NT2/D1 (cell line): ENCODE measurements at regions not wholly inside any gene's neighbourhood (a gene's known extent, or its start where the extent isn't known, plus 50 kb on each side); places are given as distances from the start of the nearest gene placed in this dataset.

Experiments used
- DNase-seq: peaks from one replicate; pipeline ENCODE4 v3.0.0-alpha.2; 2011; ENCODE audit warnings: low read depth, low spot score
- H3K27me3 ChIP-seq: 2 replicates; pipeline ENCODE4 v1.6.0; 2011; ENCODE audit warnings: mild to moderate bottlenecking; ENCODE audit not compliant: insufficient read length, insufficient read depth
- H3K36me3 ChIP-seq: 2 replicates; pipeline ENCODE4 v1.6.1; 2011; ENCODE audit warnings: mild to moderate bottlenecking, low read length, mixed read lengths; ENCODE audit not compliant: insufficient read depth, insufficient read length
- H3K4me1 ChIP-seq: 2 replicates; pipeline ENCODE4 v1.5.1; 2011; ENCODE audit not compliant: insufficient read depth, insufficient read length
- H3K4me3 ChIP-seq: 2 replicates; pipeline ENCODE4 v1.5.1; 2011; ENCODE audit warnings: low read depth; ENCODE audit not compliant: insufficient read length
- H3K9ac ChIP-seq: 2 replicates; pipeline ENCODE4 v1.6.0; 2011; ENCODE audit warnings: low read depth; ENCODE audit not compliant: insufficient read length
- H3K9me3 ChIP-seq: 2 replicates; pipeline ENCODE4 v1.5.1; 2011; ENCODE audit warnings: mild to moderate bottlenecking, low read length; ENCODE audit not compliant: insufficient read depth
- SUZ12 ChIP-seq: IDR thresholded peaks from 2 replicates; pipeline ENCODE4 v1.6.1; 2011; ENCODE audit not compliant: insufficient read length, insufficient read depth; ENCODE audit errors: extremely low read depth
- YY1 ChIP-seq: IDR thresholded peaks from 2 replicates; pipeline ENCODE4 v1.6.1; 2011; ENCODE audit not compliant: insufficient read length, insufficient read depth
- ZNF274 ChIP-seq: IDR thresholded peaks from 2 replicates; pipeline ENCODE4 v1.6.1; 2011; ENCODE audit warnings: mild to moderate bottlenecking, low read depth, low read length

- TF ChIP-seq ZNF274 (no peak), YY1 (no peak)
- Histone ChIP-seq H3K4me1 (peaks cover 13% of the 10 kb centered on the region), H3K27me3 (no peaks in the 10 kb centered on the region), H3K4me3 (no peak overlapping the region), H3K36me3 (no peaks in the 10 kb centered on the region), H3K9ac (no peak overlapping the region), H3K9me3 (peaks cover 6% of the 10 kb centered on the region; the same call in 1 of the 2 replicates)
- DNase-seq, result no peak
Measured at GRCh38 chr2:128549646-128550260, 231.1 kb upstream of the HS6ST1 start.

DNA sequence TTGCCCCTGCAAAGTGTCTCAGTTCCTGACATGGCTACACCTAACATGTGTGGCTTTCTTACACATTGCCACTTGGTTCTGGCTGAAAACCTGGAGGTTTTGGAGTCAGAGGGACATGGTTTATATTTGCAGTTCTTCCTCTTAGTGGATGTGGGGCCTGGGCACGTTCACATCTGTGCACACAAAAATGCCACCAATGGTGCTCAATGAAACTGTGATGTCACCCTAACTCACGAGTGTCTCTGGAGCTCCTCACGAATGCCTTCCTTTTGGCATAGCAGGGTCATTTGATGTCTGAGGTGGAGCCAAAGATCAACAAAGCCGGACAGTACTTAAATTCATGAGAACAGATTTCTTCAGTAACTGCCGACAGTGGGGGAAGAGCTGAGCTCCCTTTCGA is 231.7 kb upstream of the HS6ST1 start:
- DNase-seq, result no peak
- H3K4me3 ChIP-seq, result no peak overlapping the region
- H3K9me3 ChIP-seq, result peaks cover 6% of the 10 kb centered on the region; the same call in 1 of the 2 replicates
- H3K36me3 ChIP-seq, result no peaks in the 10 kb centered on the region
- no peaks in the 10 kb centered on the region for H3K27me3 ChIP-seq
- TF ChIP-seq SUZ12 (no peak), ZNF274 (no peak), YY1 (no peak)
- H3K4me1 ChIP-seq, result peaks cover 9% of the 10 kb centered on the region
- H3K9ac ChIP-seq, result no peak overlapping the region

DNA sequence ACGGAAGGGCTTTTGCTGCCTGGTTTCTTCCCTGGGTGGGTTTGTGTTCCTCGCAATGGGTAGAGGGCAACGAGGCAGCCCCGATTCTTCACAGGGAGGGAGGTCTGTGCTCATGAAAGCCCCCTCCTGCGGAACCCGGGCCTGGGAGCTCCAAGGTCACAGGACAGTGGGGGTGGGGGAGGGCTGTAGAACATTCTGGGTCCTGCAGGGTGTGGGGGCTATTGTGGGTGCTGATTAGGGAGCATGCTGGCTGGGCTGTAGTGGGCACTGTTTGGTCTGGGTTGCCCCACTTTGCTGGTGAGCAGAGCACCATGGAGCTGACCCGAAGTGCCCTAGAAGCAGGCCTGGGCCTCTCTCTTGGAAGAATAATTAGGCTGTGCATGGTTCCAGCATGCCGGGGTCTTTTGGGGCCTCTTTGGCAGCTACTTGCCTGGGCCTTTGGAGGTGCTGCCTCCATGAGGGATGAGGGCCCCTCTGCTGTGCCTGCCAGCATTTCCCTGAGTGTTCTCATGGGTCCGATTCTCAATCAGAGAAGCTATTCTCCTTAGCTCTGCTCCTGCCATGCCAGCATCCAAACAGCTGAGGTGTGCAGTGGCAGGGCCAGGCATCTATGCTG is 232.2 kb upstream of the HS6ST1 start:
- no peaks in the 10 kb centered on the region for H3K27me3 ChIP-seq
- H3K36me3 ChIP-seq, result no peaks in the 10 kb centered on the region
- no peak overlapping the region for H3K9ac ChIP-seq
- H3K4me3 ChIP-seq, result no peak overlapping the region
- H3K9me3 ChIP-seq, result peaks cover 6% of the 10 kb centered on the region; the same call in 1 of the 2 replicates
- DNase-seq, result no peak
- peaks cover 9% of the 10 kb centered on the region for H3K4me1 ChIP-seq
- TF ChIP-seq ZNF274, result no peak
- TF ChIP-seq SUZ12, result no peak
- TF ChIP-seq YY1, result no peak

DNA sequence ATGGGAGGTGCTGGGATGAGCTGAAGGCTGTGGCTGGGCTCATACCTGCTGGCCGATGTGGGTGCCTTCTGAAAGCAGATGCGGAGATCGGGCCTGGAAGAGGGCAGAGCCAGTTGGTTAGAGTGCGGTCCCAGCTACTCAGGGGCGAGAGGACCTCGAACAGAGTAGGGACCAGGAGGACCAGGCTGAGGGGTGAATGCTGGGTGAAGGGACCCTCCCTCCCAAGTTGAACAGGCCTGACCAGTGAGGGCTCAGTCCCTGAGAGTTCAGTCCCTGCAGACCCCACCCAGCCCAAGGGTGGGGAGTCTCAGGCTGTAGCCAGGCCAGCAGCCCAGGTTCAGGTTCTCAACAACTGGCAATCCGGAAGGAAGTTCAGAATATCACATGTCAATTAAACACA is 232.8 kb upstream of the HS6ST1 start:
- H3K9ac ChIP-seq, result no peak overlapping the region

GRCh38 chr2:128552141-128552805 is 233.6 kb upstream of the HS6ST1 start:
- DNase-seq, result no peak
- Histone ChIP-seq H3K4me1 (peaks cover 9% of the 10 kb centered on the region), H3K36me3 (no peaks in the 10 kb centered on the region), H3K9me3 (peaks cover 6% of the 10 kb centered on the region; the same call in 1 of the 2 replicates), H3K27me3 (no peaks in the 10 kb centered on the region), H3K4me3 (no peak overlapping the region), H3K9ac (no peak overlapping the region)
- no peak for TF ChIP-seq ZNF274
- TF ChIP-seq YY1, result no peak
- TF ChIP-seq SUZ12, result no peak

More for the DNA sequence above, 232.8 kb upstream of the HS6ST1 start:
- Histone ChIP-seq H3K36me3 (no peaks in the 10 kb centered on the region), H3K4me1 (peaks cover 9% of the 10 kb centered on the region), H3K9me3 (peaks cover 6% of the 10 kb centered on the region; the same call in 1 of the 2 replicates), H3K27me3 (no peaks in the 10 kb centered on the region), H3K4me3 (no peak overlapping the region)
- DNase-seq, result no peak
- TF ChIP-seq ZNF274 (no peak), YY1 (no peak), SUZ12 (no peak)

GRCh38 chr2:128552806-128553551 is 234.3 kb upstream of the HS6ST1 start:
- Histone ChIP-seq H3K27me3 (no peaks in the 10 kb centered on the region), H3K9me3 (peaks cover 6% of the 10 kb centered on the region; the same call in 1 of the 2 replicates), H3K36me3 (no peaks in the 10 kb centered on the region), H3K9ac (no peak overlapping the region), H3K4me1 (peaks cover 9% of the 10 kb centered on the region), H3K4me3 (no peak overlapping the region)
- DNase-seq, result no peak
- TF ChIP-seq SUZ12 (no peak), ZNF274 (no peak), YY1 (no peak)
